Kidney (tissue), 13 donors: ENCODE measurements at regions not wholly inside any gene's neighbourhood (a gene's known extent, or its start where the extent isn't known, plus 50 kb on each side); places are given as distances from the start of the nearest gene placed in this dataset.

Experiments used
- DNase-seq, 5 donors: peaks; one replicate each; pipeline ENCODE4 v3.0.0-alpha.2; 2013 to 2020
- FAIRE-seq: peaks from 2 replicates; lab custom pipeline; 2012; peaks lifted over from hg19 to GRCh38; lab: Jason Lieb, UNC
- H3K27ac ChIP-seq, 2 donors: one replicate each; pipeline ENCODE4 v1.7.0; 2013; ENCODE audit warnings: low read depth in 2 of 2, low read length in 2 of 2, inconsistent platforms in 1 of 2
- H3K27me3 ChIP-seq: one replicate; pipeline ENCODE4 v1.7.1; 2013; ENCODE audit warnings: low read length, inconsistent platforms; ENCODE audit not compliant: control insufficient read depth, insufficient read depth
- H3K36me3 ChIP-seq, 3 donors: one replicate each; pipeline versions ENCODE4 v1.7.0 to v1.7.1; 2013; ENCODE audit warnings: low read length in 3 of 3, control low read depth in 1 of 3, inconsistent platforms in 1 of 3; ENCODE audit not compliant: insufficient read depth in 3 of 3, control insufficient read depth in 2 of 3
- H3K4me1 ChIP-seq, 3 donors: one replicate each; pipeline versions ENCODE4 v1.7.0 to v1.7.1; 2013; ENCODE audit warnings: low read length in 3 of 3, inconsistent platforms in 1 of 3, low read depth in 1 of 3; ENCODE audit not compliant: control insufficient read depth in 2 of 3, insufficient read depth in 2 of 3
- H3K4me3 ChIP-seq, 3 donors: one replicate each; pipeline versions ENCODE4 v1.7.0 to v1.8.1; 2013; ENCODE audit warnings: low read length in 3 of 3, control low read depth in 1 of 3, inconsistent platforms in 1 of 3
- H3K9ac ChIP-seq, 3 donors: one replicate each; pipeline versions ENCODE4 v1.7.0 to v1.7.1; 2013; ENCODE audit warnings: low read length in 3 of 3, control low read depth in 1 of 3, inconsistent platforms in 1 of 3
- H3K9me3 ChIP-seq, 3 donors: one replicate each; pipeline versions ENCODE4 v1.7.0 to v1.7.1; 2013; ENCODE audit warnings: low read length in 3 of 3, control low read depth in 1 of 3, inconsistent platforms in 1 of 3; ENCODE audit not compliant: control insufficient read depth in 2 of 3, insufficient read depth in 1 of 3
- CTCF ChIP-seq: IDR thresholded peaks from 3 replicates; pipeline ENCODE4 v1.5.1; 2012; ENCODE audit warnings: mild to moderate bottlenecking, moderate library complexity, borderline replicate concordance; ENCODE audit not compliant: insufficient read depth; ENCODE audit errors: extremely low read depth
- intact Hi-C: fragments of 100-400 bp; cut with DNase I; formaldehyde crosslinking; loops from one replicate; pipeline ENCODE4 v1.11.1; 2022
- donor health status: control.
- donor health status: control.
- donor health status: control.
- donor health status: control.
- donor health status: control.
- donor health status: DM: yes; HTN: yes; CAD: no.
- donor health status: Normal renal cell carcinoma (clear cell type).

- intact Hi-C loops: no loop called here
- DNase-seq (no peak), FAIRE-seq (no peak)
- no peak overlapping the region for H3K9ac ChIP-seq
- H3K4me1 ChIP-seq: no peaks in the 10 kb centered on the region
- H3K4me3 ChIP-seq: no peak overlapping the region
- H3K27me3 ChIP-seq: no peaks in the 10 kb centered on the region
- no peaks in the 10 kb centered on the region for H3K9me3 ChIP-seq
- no peak for TF ChIP-seq CTCF
- H3K36me3 ChIP-seq: no peaks in the 10 kb centered on the region
- H3K27ac ChIP-seq: no peak overlapping the region
Measured at GRCh38 chr17:73698966-73699365, 54.7 kb upstream of the SDK2 start.

- FAIRE-seq: no peak
- no peaks in the 10 kb centered on the region for H3K9me3 ChIP-seq
- no peak overlapping the region for H3K27ac ChIP-seq
- H3K4me3 ChIP-seq: no peak overlapping the region
- H3K4me1 ChIP-seq: no peaks in the 10 kb centered on the region
- no peaks in the 10 kb centered on the region for H3K36me3 ChIP-seq
- intact Hi-C loops: no loop called here
- TF ChIP-seq CTCF: no peak
- DNase-seq: no peak
- no peaks in the 10 kb centered on the region for H3K27me3 ChIP-seq
- no peak overlapping the region for H3K9ac ChIP-seq
Measured at GRCh38 chr17:73701701-73702100, 57.5 kb upstream of the SDK2 start.

- Histone ChIP-seq H3K36me3 (no peaks in the 10 kb centered on the region), H3K27me3 (no peaks in the 10 kb centered on the region), H3K27ac (no peak overlapping the region), H3K9me3 (no peaks in the 10 kb centered on the region), H3K9ac (no peak overlapping the region), H3K4me3 (no peak overlapping the region), H3K4me1 (no peaks in the 10 kb centered on the region)
- DNase-seq (peak in 2 of 5 donors; percentile 48 to 56), FAIRE-seq (no peak)
- intact Hi-C loops: no loop called here
- no peak for TF ChIP-seq CTCF
Measured at GRCh38 chr17:73703192-73703591, 58.9 kb upstream of the SDK2 start.

- H3K27ac ChIP-seq: no peak overlapping the region
- H3K4me3 ChIP-seq: no peak overlapping the region
- no peak for TF ChIP-seq CTCF
- intact Hi-C loops: no loop called here
- H3K4me1 ChIP-seq: no peaks in the 10 kb centered on the region
- no peak for FAIRE-seq
- DNase-seq: no peak
- no peaks in the 10 kb centered on the region for H3K9me3 ChIP-seq
- H3K36me3 ChIP-seq: no peaks in the 10 kb centered on the region
- H3K9ac ChIP-seq: no peak overlapping the region
- no peaks in the 10 kb centered on the region for H3K27me3 ChIP-seq
Measured at GRCh38 chr17:73703917-73704316, 59.7 kb upstream of the SDK2 start.
